ENCODE measurements at regions not wholly inside any gene's neighbourhood (a gene's known extent, or its start where the extent isn't known, plus 50 kb on each side); places are given as distances from the start of the nearest gene placed in this dataset.

DNA sequence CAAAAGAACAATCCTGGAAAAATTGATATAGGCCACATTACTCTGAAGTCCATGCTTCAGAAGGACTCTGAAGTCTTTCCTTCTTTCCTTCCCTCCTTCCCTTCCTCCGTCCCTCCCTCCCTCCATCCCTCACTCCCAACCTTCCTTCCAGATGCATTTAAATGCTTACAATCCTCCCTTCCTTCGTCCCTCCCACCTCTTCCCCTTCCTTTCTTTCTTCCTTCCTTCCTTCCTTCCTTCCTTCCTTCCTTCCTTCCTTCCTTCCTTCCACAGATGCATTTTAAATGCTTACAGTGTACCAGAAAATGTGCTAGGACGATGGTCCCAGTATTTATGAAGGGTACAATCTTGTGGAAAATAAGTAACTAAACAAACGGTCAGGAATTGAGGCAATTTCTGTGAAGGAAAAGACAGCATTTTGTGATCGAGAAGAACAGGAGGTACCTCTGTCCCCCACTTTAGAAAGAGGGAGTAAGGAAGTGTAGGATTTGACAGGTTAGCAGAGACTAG, 181.3 kb upstream of the TUT7 start:
- TF ChIP-seq ZNF8 (CRISPR knock-in tag; IDR thresholded peaks at IDR 0.05): no peak
- TF ChIP-seq, protein P1, sequence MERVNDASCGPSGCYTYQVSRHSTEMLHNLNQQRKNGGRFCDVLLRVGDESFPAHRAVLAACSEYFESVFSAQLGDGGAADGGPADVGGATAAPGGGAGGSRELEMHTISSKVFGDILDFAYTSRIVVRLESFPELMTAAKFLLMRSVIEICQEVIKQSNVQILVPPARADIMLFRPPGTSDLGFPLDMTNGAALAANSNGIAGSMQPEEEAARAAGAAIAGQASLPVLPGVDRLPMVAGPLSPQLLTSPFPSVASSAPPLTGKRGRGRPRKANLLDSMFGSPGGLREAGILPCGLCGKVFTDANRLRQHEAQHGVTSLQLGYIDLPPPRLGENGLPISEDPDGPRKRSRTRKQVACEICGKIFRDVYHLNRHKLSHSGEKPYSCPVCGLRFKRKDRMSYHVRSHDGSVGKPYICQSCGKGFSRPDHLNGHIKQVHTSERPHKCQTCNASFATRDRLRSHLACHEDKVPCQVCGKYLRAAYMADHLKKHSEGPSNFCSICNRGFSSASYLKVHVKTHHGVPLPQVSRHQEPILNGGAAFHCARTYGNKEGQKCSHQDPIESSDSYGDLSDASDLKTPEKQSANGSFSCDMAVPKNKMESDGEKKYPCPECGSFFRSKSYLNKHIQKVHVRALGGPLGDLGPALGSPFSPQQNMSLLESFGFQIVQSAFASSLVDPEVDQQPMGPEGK (CRISPR knock-in tag; IDR thresholded peaks at IDR 0.05; ENCODE audit: borderline replicate concordance): no peak
- no peak for TF ChIP-seq BACH2 (CRISPR knock-in tag; IDR thresholded peaks at IDR 0.05; ENCODE audit: borderline replicate concordance)
- no peak for TF ChIP-seq SNAI2 (CRISPR knock-in tag; IDR thresholded peaks at IDR 0.05)
- TF ChIP-seq, protein P2, sequence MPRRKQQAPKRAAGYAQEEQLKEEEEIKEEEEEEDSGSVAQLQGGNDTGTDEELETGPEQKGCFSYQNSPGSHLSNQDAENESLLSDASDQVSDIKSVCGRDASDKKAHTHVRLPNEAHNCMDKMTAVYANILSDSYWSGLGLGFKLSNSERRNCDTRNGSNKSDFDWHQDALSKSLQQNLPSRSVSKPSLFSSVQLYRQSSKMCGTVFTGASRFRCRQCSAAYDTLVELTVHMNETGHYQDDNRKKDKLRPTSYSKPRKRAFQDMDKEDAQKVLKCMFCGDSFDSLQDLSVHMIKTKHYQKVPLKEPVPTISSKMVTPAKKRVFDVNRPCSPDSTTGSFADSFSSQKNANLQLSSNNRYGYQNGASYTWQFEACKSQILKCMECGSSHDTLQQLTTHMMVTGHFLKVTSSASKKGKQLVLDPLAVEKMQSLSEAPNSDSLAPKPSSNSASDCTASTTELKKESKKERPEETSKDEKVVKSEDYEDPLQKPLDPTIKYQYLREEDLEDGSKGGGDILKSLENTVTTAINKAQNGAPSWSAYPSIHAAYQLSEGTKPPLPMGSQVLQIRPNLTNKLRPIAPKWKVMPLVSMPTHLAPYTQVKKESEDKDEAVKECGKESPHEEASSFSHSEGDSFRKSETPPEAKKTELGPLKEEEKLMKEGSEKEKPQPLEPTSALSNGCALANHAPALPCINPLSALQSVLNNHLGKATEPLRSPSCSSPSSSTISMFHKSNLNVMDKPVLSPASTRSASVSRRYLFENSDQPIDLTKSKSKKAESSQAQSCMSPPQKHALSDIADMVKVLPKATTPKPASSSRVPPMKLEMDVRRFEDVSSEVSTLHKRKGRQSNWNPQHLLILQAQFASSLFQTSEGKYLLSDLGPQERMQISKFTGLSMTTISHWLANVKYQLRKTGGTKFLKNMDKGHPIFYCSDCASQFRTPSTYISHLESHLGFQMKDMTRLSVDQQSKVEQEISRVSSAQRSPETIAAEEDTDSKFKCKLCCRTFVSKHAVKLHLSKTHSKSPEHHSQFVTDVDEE (CRISPR knock-in tag; IDR thresholded peaks at IDR 0.05): no peak
- TF ChIP-seq ZNF565 (CRISPR knock-in tag; conservative IDR thresholded peaks at IDR 0.05; ENCODE audit: low read depth): no peak
- TF ChIP-seq OSR1 (CRISPR knock-in tag; IDR thresholded peaks at IDR 0.05): no peak
